Left lobe of liver (tissue), 2 donors: ENCODE measurements at regions not wholly inside any gene's neighbourhood (a gene's known extent, or its start where the extent isn't known, plus 50 kb on each side); places are given as distances from the start of the nearest gene placed in this dataset.
"Not testable (repeated sequence)": the region's sequence is repeated elsewhere in the genome, so short reads cannot be mapped to it uniquely, and the experiment has no call there.

ENCODE experiments used
- ATAC-seq: fragments of 200-7000 bp; cut with Tn5 transposase; one replicate; pipeline ENCODE4 v1.9.1; 2020; ENCODE audit warnings: mild to moderate bottlenecking, moderate library complexity
- DNase-seq: peaks from one replicate; pipeline ENCODE4 v3.0.0-alpha.2; 2020; ENCODE audit warnings: low spot score
- donor health status: DM: no; HTN: no; CAD: no; lungs with moderate emphysema.
- donor health status: DM: no; HTN: yes; CAD: no.

- DNase-seq (no peak), ATAC-seq (no peak)
Observed at GRCh38 chr11:90630176-90630575, 407.3 kb upstream of the CHORDC1 start.

- ATAC-seq (no peak), DNase-seq (no peak)
Observed at GRCh38 chr11:90629229-90629806, 406.5 kb upstream of the CHORDC1 start.

- DNase-seq (no peak), ATAC-seq (no peak)
Observed at GRCh38 chr11:90614318-90614717, 391.5 kb upstream of the CHORDC1 start.

- not testable (repeated sequence) for DNase-seq, ATAC-seq
Observed at GRCh38 chr11:90613037-90613436, 390.2 kb upstream of the CHORDC1 start.

- DNase-seq (no peak), ATAC-seq (no peak)
Observed at GRCh38 chr11:90606721-90607120, 383.9 kb upstream of the CHORDC1 start.

GRCh38 chr11:90601261-90601660, 378.4 kb upstream of the CHORDC1 start:
- ATAC-seq = no peak
- DNase-seq = no peak

GRCh38 chr11:90594658-90595057, 371.8 kb upstream of the CHORDC1 start:
- ATAC-seq (no peak), DNase-seq (no peak)

GRCh38 chr11:90593099-90593498, 370.2 kb upstream of the CHORDC1 start:
- DNase-seq (no peak), ATAC-seq (no peak)

- ATAC-seq (no peak), DNase-seq (no peak)
Observed at GRCh38 chr11:90590286-90590685, 367.4 kb upstream of the CHORDC1 start.

- no peak for ATAC-seq
Observed at GRCh38 chr11:90589735-90590134, 366.9 kb upstream of the CHORDC1 start.

GRCh38 chr11:90587896-90588295, 365.0 kb upstream of the CHORDC1 start:
- DNase-seq (no peak), ATAC-seq (no peak)

More at GRCh38 chr11:90589735-90590134, 366.9 kb upstream of the CHORDC1 start:
- DNase-seq = no peak

- no peak for ATAC-seq
Observed at GRCh38 chr11:90585491-90585890, 362.6 kb upstream of the CHORDC1 start.

GRCh38 chr11:90582999-90583398, 360.1 kb upstream of the CHORDC1 start:
- ATAC-seq = not testable (repeated sequence)

More at GRCh38 chr11:90585491-90585890, 362.6 kb upstream of the CHORDC1 start:
- no peak for DNase-seq

GRCh38 chr11:90564531-90564930, 341.7 kb upstream of the CHORDC1 start:
- ATAC-seq (no peak), DNase-seq (no peak)

More at GRCh38 chr11:90582999-90583398, 360.1 kb upstream of the CHORDC1 start:
- DNase-seq = not testable (repeated sequence)

GRCh38 chr11:90558328-90558865, 335.5 kb upstream of the CHORDC1 start:
- ATAC-seq (no peak), DNase-seq (no peak)

GRCh38 chr11:90556606-90557005, 333.8 kb upstream of the CHORDC1 start:
- no peak for ATAC-seq
- no peak for DNase-seq

GRCh38 chr11:90556026-90556425, 333.2 kb upstream of the CHORDC1 start:
- DNase-seq = no peak
- ATAC-seq = no peak

GRCh38 chr11:90555477-90555876, 332.6 kb upstream of the CHORDC1 start:
- ATAC-seq (no peak), DNase-seq (no peak)

- DNase-seq (no peak), ATAC-seq (no peak)
Observed at GRCh38 chr11:90542092-90542491, 319.2 kb upstream of the CHORDC1 start.

- ATAC-seq = no peak
- DNase-seq = no peak
Observed at GRCh38 chr11:90536301-90536700, 313.5 kb upstream of the CHORDC1 start.

GRCh38 chr11:90532125-90532524, 309.3 kb upstream of the CHORDC1 start:
- ATAC-seq (no peak), DNase-seq (no peak)

GRCh38 chr11:90531001-90531400, 308.2 kb upstream of the CHORDC1 start:
- DNase-seq (no peak), ATAC-seq (no peak)

GRCh38 chr11:90525962-90526361, 303.1 kb upstream of the CHORDC1 start:
- ATAC-seq (no peak), DNase-seq (no peak)
